Mesenchymal stem cell (in vitro differentiated cells and primary cell): ENCODE measurements at regions not wholly inside any gene's neighbourhood (a gene's known extent, or its start where the extent isn't known, plus 50 kb on each side); places are given as distances from the start of the nearest gene placed in this dataset.

Source experiments
- DNase-seq: peaks from one replicate; pipeline ENCODE4 v3.0.0-alpha.2; 2013
- H2AFZ ChIP-seq: one replicate; pipeline ENCODE4 v1.6.1; 2013; ENCODE audit warnings: low read depth, mild to moderate bottlenecking, control low read depth, inconsistent platforms, low read length, moderate library complexity
- H2AK5ac ChIP-seq: 2 replicates; pipeline ENCODE4 v1.6.1; 2013; ENCODE audit warnings: low read length, moderate library complexity, mild to moderate bottlenecking, inconsistent platforms; ENCODE audit not compliant: severe bottlenecking
- H2BK120ac ChIP-seq: one replicate; pipeline ENCODE4 v1.6.1; 2013; ENCODE audit warnings: low read depth, mild to moderate bottlenecking, inconsistent platforms, low read length, moderate library complexity
- H2BK12ac ChIP-seq, 2 experiments: one replicate each; pipeline ENCODE4 v1.6.1; 2013; ENCODE audit warnings: inconsistent platforms in 2 of 2, low read length in 2 of 2, mild to moderate bottlenecking in 2 of 2, moderate library complexity in 2 of 2, control low read depth in 1 of 2
- H2BK15ac ChIP-seq: one replicate; pipeline ENCODE4 v1.6.1; 2013; ENCODE audit warnings: mild to moderate bottlenecking, low read depth, inconsistent platforms; ENCODE audit not compliant: poor library complexity, severe bottlenecking
- H2BK5ac ChIP-seq: 2 replicates; pipeline ENCODE4 v1.6.1; 2013; ENCODE audit warnings: low read depth, mild to moderate bottlenecking, low read length, control low read depth, inconsistent platforms; ENCODE audit not compliant: poor library complexity, severe bottlenecking
- H3K14ac ChIP-seq, 2 experiments: one replicate each; pipeline ENCODE4 v1.6.1; 2013; ENCODE audit warnings: inconsistent platforms in 2 of 2, low read length in 2 of 2, control low read depth in 1 of 2, mild to moderate bottlenecking in 1 of 2, moderate library complexity in 1 of 2
- H3K18ac ChIP-seq, 2 experiments: one replicate each; pipeline ENCODE4 v1.6.1; 2013; ENCODE audit warnings: inconsistent platforms in 2 of 2, low read length in 2 of 2, control low read depth in 1 of 2, low read depth in 1 of 2, mild to moderate bottlenecking in 1 of 2
- H3K23ac ChIP-seq, 2 experiments: one replicate each; pipeline ENCODE4 v1.6.1; 2013; ENCODE audit warnings: inconsistent platforms in 2 of 2, low read length in 2 of 2, mild to moderate bottlenecking in 2 of 2, moderate library complexity in 2 of 2, control low read depth in 1 of 2
- H3K27ac ChIP-seq: 2 replicates; pipeline ENCODE4 v1.5.1; 2013; ENCODE audit warnings: mild to moderate bottlenecking, moderate library complexity, low read length, control low read depth, inconsistent platforms; ENCODE audit not compliant: poor library complexity, severe bottlenecking
- H3K27me3 ChIP-seq, 2 experiments: 2 replicates each; pipeline versions ENCODE4 v1.6.1 to v1.7.0; 2013; ENCODE audit warnings: low read length in 2 of 2, mild to moderate bottlenecking in 2 of 2, moderate library complexity in 2 of 2, control low read depth in 1 of 2, inconsistent platforms in 1 of 2; ENCODE audit not compliant: control insufficient read depth in 1 of 2, insufficient read depth in 1 of 2
- H3K36me3 ChIP-seq, 2 experiments: 2 replicates each; pipeline versions ENCODE4 v1.6.1 to v1.7.0; 2013; ENCODE audit warnings: low read length in 2 of 2, control low read depth in 1 of 2, inconsistent platforms in 1 of 2, low read depth in 1 of 2, mild to moderate bottlenecking in 1 of 2; ENCODE audit not compliant: insufficient read depth in 2 of 2, control insufficient read depth in 1 of 2
- H3K4ac ChIP-seq, 2 experiments: one replicate each; pipeline ENCODE4 v1.6.1; 2013; ENCODE audit warnings: inconsistent platforms in 2 of 2, low read length in 2 of 2, mild to moderate bottlenecking in 2 of 2, moderate library complexity in 2 of 2, control low read depth in 1 of 2, low read depth in 1 of 2
- H3K4me1 ChIP-seq: 2 replicates; pipeline ENCODE4 v1.6.1; 2013; ENCODE audit warnings: low read depth, low read length, control low read depth; ENCODE audit not compliant: control insufficient read depth, insufficient read depth
- H3K4me2 ChIP-seq: 2 replicates; pipeline ENCODE4 v1.6.1; 2013; ENCODE audit warnings: low read length, mild to moderate bottlenecking, inconsistent platforms; ENCODE audit not compliant: poor library complexity, severe bottlenecking
- H3K4me3 ChIP-seq, 2 experiments: 2 replicates each; pipeline versions ENCODE4 v1.5.1 to v1.7.0; 2013; ENCODE audit warnings: low read length in 2 of 2, mild to moderate bottlenecking in 2 of 2, control low read depth in 1 of 2, low read depth in 1 of 2; ENCODE audit not compliant: insufficient read depth in 1 of 2
- H3K79me1 ChIP-seq: replicated peaks from 2 replicates; pipeline ENCODE4 v1.6.1; 2013; ENCODE audit warnings: mild to moderate bottlenecking, control low read depth, low read length, inconsistent platforms; ENCODE audit not compliant: poor library complexity, severe bottlenecking
- H3K9ac ChIP-seq: 2 replicates; pipeline ENCODE4 v1.7.0; 2013; ENCODE audit warnings: mild to moderate bottlenecking, low read length, moderate library complexity
- H3K9me3 ChIP-seq: 2 replicates; pipeline ENCODE4 v1.7.0; 2013; ENCODE audit warnings: mild to moderate bottlenecking, low read length; ENCODE audit not compliant: control insufficient read depth
- H4K8ac ChIP-seq: one replicate; pipeline ENCODE4 v1.6.1; 2013; ENCODE audit warnings: inconsistent platforms, mild to moderate bottlenecking, low read length, moderate library complexity
- H4K91ac ChIP-seq: one replicate; pipeline ENCODE4 v1.6.1; 2013; ENCODE audit warnings: mild to moderate bottlenecking, low read length, inconsistent platforms
- WGBS: methylation state at CpG from one replicate; pipeline ENCODE4 v1.1.7; 2013; ENCODE audit warnings: mixed read lengths; 5-methylcytosine and 5-hydroxymethylcytosine counted together

DNA sequence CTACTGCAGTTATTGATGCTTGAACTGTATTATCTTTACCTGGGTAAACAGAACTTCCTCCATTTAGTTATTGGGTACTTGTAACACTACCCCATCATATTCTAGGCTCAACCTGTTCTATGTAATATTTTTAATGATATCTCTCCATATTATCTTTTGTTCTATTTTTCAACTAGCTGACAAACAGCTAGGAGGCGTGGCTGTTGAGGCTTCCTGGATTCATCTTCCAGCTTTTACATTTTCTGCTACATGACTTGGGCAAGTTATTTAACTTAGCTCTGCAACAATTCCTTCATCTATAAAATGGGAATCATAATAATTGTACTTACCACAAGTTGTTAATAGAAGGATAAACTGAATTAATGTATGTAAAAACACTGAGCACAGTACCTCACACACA lies 349.3 kb downstream of the PTTG2 start:
- no peak overlapping the region for H3K27ac ChIP-seq
- no peak for DNase-seq
- H2BK15ac ChIP-seq: no peak overlapping the region
- no peak overlapping the region for H3K9ac ChIP-seq
- H3K18ac ChIP-seq: no peak overlapping the region
- H3K4me2 ChIP-seq: no peak overlapping the region
- H3K4me3 ChIP-seq: no peak overlapping the region
- no peak overlapping the region for H3K14ac ChIP-seq
- H4K8ac ChIP-seq: no peak overlapping the region
- peaks cover 2% of the 10 kb centered on the region for H3K4me1 ChIP-seq
- no peak overlapping the region for H2BK120ac ChIP-seq
- no peaks in the 10 kb centered on the region for H3K36me3 ChIP-seq
- no peak overlapping the region for H2BK12ac ChIP-seq
- H4K91ac ChIP-seq: no peak overlapping the region
- no peak overlapping the region for H2AK5ac ChIP-seq
- H3K4ac ChIP-seq: no peak overlapping the region
- no peaks in the 10 kb centered on the region for H3K79me1 ChIP-seq
- no peak overlapping the region for H2BK5ac ChIP-seq
- H2AFZ ChIP-seq: no peak overlapping the region
- H3K23ac ChIP-seq: no peak overlapping the region
- 100% methylated on average over 1 of the region's 1 CpG for WGBS
- H3K9me3 ChIP-seq: peaks cover 8% of the 10 kb centered on the region
- H3K27me3 ChIP-seq: no peaks in the 10 kb centered on the region

DNA sequence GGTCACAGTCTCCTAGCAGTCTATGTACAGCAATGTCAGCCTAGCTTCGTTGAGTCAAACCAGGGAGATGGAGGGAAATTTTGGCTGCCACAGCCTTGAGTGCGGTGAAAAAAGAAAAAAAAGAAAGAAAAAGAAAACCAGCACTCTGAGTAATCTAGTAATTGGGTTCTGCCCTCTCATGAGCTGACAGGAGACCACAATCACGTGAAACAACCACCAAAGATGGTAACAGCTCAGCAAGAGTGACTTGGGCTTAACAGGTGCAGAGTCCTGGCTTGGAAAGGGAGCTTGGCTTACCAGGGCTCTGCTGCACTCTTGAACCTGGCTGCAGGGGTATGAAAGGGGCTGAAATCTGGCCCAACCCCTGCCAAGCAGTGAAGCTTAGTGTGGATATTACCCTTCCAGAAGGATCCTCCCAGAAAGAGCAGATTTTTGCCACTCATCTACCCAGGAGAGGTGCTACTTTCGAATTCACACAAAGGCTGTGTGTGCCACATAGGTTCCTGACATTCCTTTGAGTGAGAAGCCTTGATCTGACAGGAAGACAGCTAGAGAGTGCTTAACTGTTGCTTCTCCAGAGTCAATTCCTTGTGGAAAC lies 350.3 kb downstream of the PTTG2 start:
- Histone ChIP-seq H3K79me1 (no peaks in the 10 kb centered on the region), H3K27me3 (no peaks in the 10 kb centered on the region), H2BK12ac (peak overlapping the region in 1 of 2 experiments; percentile 77), H2BK5ac (no peak overlapping the region), H3K36me3 (no peaks in the 10 kb centered on the region), H4K8ac (no peak overlapping the region), H3K9me3 (peaks cover 8% of the 10 kb centered on the region), H3K9ac (no peak overlapping the region), H3K27ac (no peak overlapping the region), H3K14ac (peak overlapping the region in 1 of 2 experiments; percentile 28), H2BK120ac (no peak overlapping the region), H3K18ac (peak overlapping the region in 1 of 2 experiments; percentile 9), H3K4ac (no peak overlapping the region), H3K23ac (no peak overlapping the region), H4K91ac (no peak overlapping the region), H2AFZ (no peak overlapping the region), H2BK15ac (no peak overlapping the region), H3K4me1 (peaks cover 2% of the 10 kb centered on the region), H2AK5ac (peak overlapping the region; percentile 6), H3K4me2 (no peak overlapping the region), H3K4me3 (no peak overlapping the region)
- DNase-seq: no peak
- 79% methylated on average over 4 of the region's 4 CpGs for WGBS

DNA sequence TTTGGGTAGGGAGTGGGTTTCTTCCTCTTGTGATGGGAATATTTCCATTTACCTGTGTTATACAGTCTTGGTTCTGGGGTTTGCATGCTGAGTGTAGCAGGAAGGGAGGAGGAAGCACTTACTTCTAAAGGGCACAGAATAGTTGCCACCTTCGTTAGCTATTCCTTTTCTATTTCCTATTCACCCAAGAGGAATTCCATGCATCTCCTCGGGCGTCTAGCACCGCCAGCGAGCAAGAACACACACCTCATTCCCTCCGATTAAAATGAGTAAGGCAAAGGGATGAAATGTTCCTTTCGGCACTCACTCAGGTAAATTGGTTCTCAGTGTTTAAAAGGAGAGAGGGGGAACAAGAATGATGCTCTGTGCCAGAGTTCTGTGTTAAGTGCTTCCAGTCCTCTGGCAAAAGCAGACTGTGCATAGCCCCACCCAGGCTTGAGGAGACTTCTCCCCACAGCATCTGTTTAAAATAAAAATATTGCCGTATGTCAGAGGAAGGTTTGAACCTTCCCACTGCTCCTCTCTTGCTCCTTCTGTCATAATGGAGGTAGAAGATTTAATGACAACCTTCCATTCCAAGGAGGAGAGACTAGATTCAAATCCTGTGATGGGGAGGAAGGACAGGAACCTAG lies 351.4 kb downstream of the PTTG2 start:
- no peak overlapping the region for H3K18ac ChIP-seq
- H3K9me3 ChIP-seq: peaks cover 8% of the 10 kb centered on the region
- no peak overlapping the region for H4K8ac ChIP-seq
- no peak overlapping the region for H2BK120ac ChIP-seq
- H3K4me2 ChIP-seq: no peak overlapping the region
- H3K23ac ChIP-seq: no peak overlapping the region
- no peak overlapping the region for H2BK15ac ChIP-seq
- DNase-seq: no peak
- no peak overlapping the region for H2AFZ ChIP-seq
- H2BK12ac ChIP-seq: no peak overlapping the region
- H3K79me1 ChIP-seq: no peaks in the 10 kb centered on the region
- no peak overlapping the region for H3K4me3 ChIP-seq
- no peak overlapping the region for H2BK5ac ChIP-seq
- H3K4me1 ChIP-seq: peaks cover 2% of the 10 kb centered on the region
- H3K9ac ChIP-seq: no peak overlapping the region
- no peak overlapping the region for H3K14ac ChIP-seq
- no peaks in the 10 kb centered on the region for H3K27me3 ChIP-seq
- H3K36me3 ChIP-seq: no peaks in the 10 kb centered on the region
- WGBS: 83% methylated on average over 7 of the region's 8 CpGs
- no peak overlapping the region for H2AK5ac ChIP-seq
- no peak overlapping the region for H4K91ac ChIP-seq
- H3K4ac ChIP-seq: no peak overlapping the region
- no peak overlapping the region for H3K27ac ChIP-seq

DNA sequence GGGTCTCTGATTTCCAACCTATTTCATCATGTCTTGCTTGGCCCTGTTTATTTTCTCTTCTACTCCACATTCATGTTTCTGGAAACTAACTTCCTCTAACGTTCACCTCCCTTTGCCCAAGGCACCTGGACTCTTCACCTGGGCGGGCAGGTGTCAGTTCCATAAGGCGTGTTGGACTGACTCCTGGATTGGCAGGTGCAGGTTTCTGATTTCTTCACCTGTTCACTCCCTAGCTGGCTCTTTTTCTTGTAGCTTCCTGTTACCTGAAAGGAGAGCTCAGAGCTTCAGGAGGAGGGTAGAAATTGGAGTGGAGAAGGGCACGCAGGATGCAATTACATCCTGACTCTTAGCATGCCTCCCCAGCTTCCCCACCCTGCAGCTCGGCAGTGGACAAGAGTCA lies 350.8 kb upstream of the KLF3 start:
- Histone ChIP-seq H3K4me3 (no peak overlapping the region), H3K4me1 (peaks cover 2% of the 10 kb centered on the region), H4K91ac (no peak overlapping the region), H2AK5ac (no peak overlapping the region), H3K9ac (no peak overlapping the region), H3K27me3 (no peaks in the 10 kb centered on the region), H3K23ac (no peak overlapping the region), H2BK12ac (no peak overlapping the region), H3K79me1 (no peaks in the 10 kb centered on the region), H3K36me3 (no peaks in the 10 kb centered on the region), H2BK15ac (no peak overlapping the region), H3K14ac (no peak overlapping the region), H2AFZ (no peak overlapping the region), H3K18ac (no peak overlapping the region), H3K4ac (no peak overlapping the region), H2BK120ac (no peak overlapping the region), H3K9me3 (peaks cover 8% of the 10 kb centered on the region), H4K8ac (no peak overlapping the region), H2BK5ac (no peak overlapping the region), H3K4me2 (no peak overlapping the region), H3K27ac (no peak overlapping the region)
- WGBS: 91% methylated on average over 5 of the region's 5 CpGs
- no peak for DNase-seq
